ENCODE measurements at regions not wholly inside any gene's neighbourhood (a gene's known extent, or its start where the extent isn't known, plus 50 kb on each side); places are given as distances from the start of the nearest gene placed in this dataset.

DNA sequence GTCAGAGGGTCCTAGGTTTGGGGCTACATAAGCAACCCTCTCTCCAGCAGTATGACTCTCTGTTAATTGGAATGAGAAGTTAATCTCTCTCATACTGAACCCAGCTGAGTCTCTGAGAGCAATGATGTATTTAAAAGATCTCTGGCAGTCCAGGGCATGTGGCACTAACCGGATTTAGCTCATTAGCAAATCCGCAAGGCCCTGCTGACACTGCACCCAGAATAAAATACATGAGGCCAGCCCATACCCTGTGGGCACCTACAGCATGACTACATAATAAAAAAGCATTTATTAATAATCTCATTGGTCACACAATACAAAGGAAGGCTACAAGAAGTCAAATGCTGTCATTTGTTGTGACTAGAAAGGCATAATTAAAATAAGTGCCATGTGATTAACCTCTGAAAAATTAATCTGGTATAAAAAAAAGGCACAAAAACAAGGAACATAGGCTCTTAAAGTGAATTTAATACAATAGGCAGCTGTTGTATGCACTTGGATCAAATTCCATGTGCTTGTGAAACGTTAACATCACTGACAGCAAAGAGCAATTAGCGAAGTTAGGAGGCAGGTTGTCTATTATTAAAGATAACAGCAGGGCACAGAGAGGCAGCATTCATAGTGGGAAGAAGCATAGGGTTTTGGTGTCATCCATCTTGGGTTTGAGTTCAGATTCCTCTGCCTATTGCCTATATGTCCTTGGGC, 381.2 kb downstream of the WDR72 start:
- no peaks in the 10 kb centered on the region for H3K4me1 ChIP-seq (ENCODE audit: control insufficient read depth in 1 of 2, insufficient read depth in 2 of 2, low read length in 2 of 2)
- H3K9ac ChIP-seq (ENCODE audit: insufficient read depth, low read length, poor library complexity, severe bottlenecking), result no peak overlapping the region
- H3K27ac Mint-ChIP-seq, result no peak overlapping the region
- no peak overlapping the region for H3K4me3 Mint-ChIP-seq
- H3K4me1 Mint-ChIP-seq, result no peaks in the 10 kb centered on the region
- intact Hi-C loops (cut with micrococcal nuclease), result no loop called here
- no peak overlapping the region for H3K4me2 ChIP-seq (replicated peaks; ENCODE audit: extremely low read depth, low read length, poor library complexity, severe bottlenecking)
- peaks cover 0 to 1% (median 0%) of the 10 kb centered on the region in 3 donors for H3K27me3 Mint-ChIP-seq (ENCODE audit: low read depth in 3 of 3)
- no peaks in the 10 kb centered on the region for H3K79me2 ChIP-seq (ENCODE audit: insufficient read depth, low read length)
- H3K4me3 ChIP-seq (replicated peaks in 1 of 3; ENCODE audit: low read depth in 2 of 3, low read length in 3 of 3), result no peak overlapping the region
- H2AFZ ChIP-seq (ENCODE audit: insufficient read depth, low read depth, low read length, poor library complexity, severe bottlenecking), result no peak overlapping the region
- H3K9me3 ChIP-seq (replicated peaks in 1 of 2; ENCODE audit: control insufficient read depth in 1 of 2, insufficient read depth in 1 of 2, low read length in 2 of 2), result peaks cover 0 to 2% of the 10 kb centered on the region in 2 donors
- no peaks in the 10 kb centered on the region for H4K20me1 ChIP-seq (ENCODE audit: insufficient read depth, low read length)
- H3K36me3 ChIP-seq (replicated peaks in 1 of 2; ENCODE audit: control insufficient read depth in 1 of 2, insufficient read depth in 2 of 2, low read length in 2 of 2), result no peaks in the 10 kb centered on the region
- H3K27me3 ChIP-seq (ENCODE audit: control insufficient read depth in 2 of 2, insufficient read depth in 2 of 2, low read length in 2 of 2), result no peaks in the 10 kb centered on the region
- no peaks in the 10 kb centered on the region for H3K36me3 Mint-ChIP-seq
- H3K27ac ChIP-seq (ENCODE audit: low read depth in 1 of 2, low read length in 2 of 2), result no peak overlapping the region
- no peak for TF ChIP-seq CTCF (IDR thresholded peaks at IDR 0.05)
- WGBS (ENCODE audit: insufficient coverage), result 89% methylated on average over 3 of the region's 4 CpGs
- H3K9me3 Mint-ChIP-seq, result peaks cover 0 to 7% (median under 1%) of the 10 kb centered on the region in 7 donors
- DNase-seq, result no peak

- no peaks in the 10 kb centered on the region for H3K27me3 ChIP-seq (ENCODE audit: control insufficient read depth in 2 of 2, insufficient read depth in 2 of 2, low read length in 2 of 2)
- Mint-ChIP-seq H3K27me3 (ENCODE audit: low read depth in 3 of 3) (no peaks in the 10 kb centered on the region), H3K36me3 (no peaks in the 10 kb centered on the region), H3K4me1 (no peaks in the 10 kb centered on the region), H3K9me3 (peaks cover 3 to 12% (median 7%) of the 10 kb centered on the region in 7 donors), H3K4me3 (no peak overlapping the region), H3K27ac (no peak overlapping the region)
- WGBS (ENCODE audit: insufficient coverage), result no CpG with 5 or more reads among the region's 1 CpG
- H3K36me3 ChIP-seq (replicated peaks in 1 of 2; ENCODE audit: control insufficient read depth in 1 of 2, insufficient read depth in 2 of 2, low read length in 2 of 2), result no peaks in the 10 kb centered on the region
- no peaks in the 10 kb centered on the region for H3K79me2 ChIP-seq (ENCODE audit: insufficient read depth, low read length)
- no peak overlapping the region for H3K4me3 ChIP-seq (replicated peaks in 1 of 3; ENCODE audit: low read depth in 2 of 3, low read length in 3 of 3)
- H3K9me3 ChIP-seq (replicated peaks in 1 of 2; ENCODE audit: control insufficient read depth in 1 of 2, insufficient read depth in 1 of 2, low read length in 2 of 2), result peaks cover 4 to 5% of the 10 kb centered on the region in 2 donors
- no peak overlapping the region for H3K4me2 ChIP-seq (replicated peaks; ENCODE audit: extremely low read depth, low read length, poor library complexity, severe bottlenecking)
- no peaks in the 10 kb centered on the region for H3K4me1 ChIP-seq (ENCODE audit: control insufficient read depth in 1 of 2, insufficient read depth in 2 of 2, low read length in 2 of 2)
- H3K27ac ChIP-seq (ENCODE audit: low read depth in 1 of 2, low read length in 2 of 2), result no peak overlapping the region
- no peak for DNase-seq
- no peaks in the 10 kb centered on the region for H4K20me1 ChIP-seq (ENCODE audit: insufficient read depth, low read length)
- TF ChIP-seq CTCF (IDR thresholded peaks at IDR 0.05), result no peak
- intact Hi-C loops (cut with micrococcal nuclease), result no loop called here
- H3K9ac ChIP-seq (ENCODE audit: insufficient read depth, low read length, poor library complexity, severe bottlenecking), result no peak overlapping the region
- H2AFZ ChIP-seq (ENCODE audit: insufficient read depth, low read depth, low read length, poor library complexity, severe bottlenecking), result no peak overlapping the region
Measured at GRCh38 chr15:53367740-53368139, 391.7 kb downstream of the WDR72 start.

Data from CD14-positive monocyte (primary cell).